ENCODE measurements at regions not wholly inside any gene's neighbourhood (a gene's known extent, or its start where the extent isn't known, plus 50 kb on each side); places are given as distances from the start of the nearest gene placed in this dataset.

GRCh38 chr17:70773258-70773657, 603.9 kb downstream of the KCNJ2 start:
- no peaks in the 10 kb centered on the region for H3K27me3 Mint-ChIP-seq
- H3K27ac ChIP-seq (ENCODE audit: low read depth, low read length) = no peak overlapping the region
- CTCF ChIA-PET = no interaction called here
- H3K36me3 ChIP-seq (ENCODE audit: insufficient read depth, low read length) = no peaks in the 10 kb centered on the region
- no peaks in the 10 kb centered on the region for H3K27me3 ChIP-seq (ENCODE audit: insufficient read depth, low read length, poor library complexity, severe bottlenecking)
- H3K9me3 ChIP-seq (ENCODE audit: low read length) = no peaks in the 10 kb centered on the region
- H3K4me3 ChIP-seq (ENCODE audit: low read length) = no peak overlapping the region
- no peaks in the 10 kb centered on the region for H3K4me1 Mint-ChIP-seq
- POLR2A ChIA-PET = no interaction called here
- H3K4me1 ChIP-seq (ENCODE audit: insufficient read depth, low read length) = no peaks in the 10 kb centered on the region
- H3K9me3 Mint-ChIP-seq = peaks cover 0 to 3% (median 1%) of the 10 kb centered on the region in 5 donors
- no peak overlapping the region for H3K27ac Mint-ChIP-seq
- H3K4me3 Mint-ChIP-seq = no peak overlapping the region
- no peaks in the 10 kb centered on the region for H3K36me3 Mint-ChIP-seq
- DNase-seq = no peak

GRCh38 chr17:70774339-70775117, 605.2 kb downstream of the KCNJ2 start:
- ChIA-PET POLR2A (no interaction called here), CTCF (no interaction called here)

GRCh38 chr17:70775679-70776078, 606.3 kb downstream of the KCNJ2 start:
- Histone ChIP-seq H3K4me3 (ENCODE audit: low read length) (no peak overlapping the region), H3K27ac (ENCODE audit: low read depth, low read length) (no peak overlapping the region), H3K36me3 (ENCODE audit: insufficient read depth, low read length) (no peaks in the 10 kb centered on the region), H3K27me3 (ENCODE audit: insufficient read depth, low read length, poor library complexity, severe bottlenecking) (no peaks in the 10 kb centered on the region), H3K9me3 (ENCODE audit: low read length) (no peaks in the 10 kb centered on the region), H3K4me1 (ENCODE audit: insufficient read depth, low read length) (no peaks in the 10 kb centered on the region)
- ChIA-PET POLR2A (no interaction called here), CTCF (no interaction called here)
- Mint-ChIP-seq H3K4me1 (no peaks in the 10 kb centered on the region), H3K27me3 (no peaks in the 10 kb centered on the region), H3K4me3 (no peak overlapping the region), H3K9me3 (peaks cover 0 to 10% (median 0%) of the 10 kb centered on the region in 5 donors), H3K27ac (no peak overlapping the region), H3K36me3 (no peaks in the 10 kb centered on the region)
- no peak for DNase-seq

More at GRCh38 chr17:70774339-70775117, 605.2 kb downstream of the KCNJ2 start:
- no peaks in the 10 kb centered on the region for H3K4me1 ChIP-seq (ENCODE audit: insufficient read depth, low read length)
- no peak for DNase-seq
- Mint-ChIP-seq H3K9me3 (peaks cover 0 to 5% (median 2%) of the 10 kb centered on the region in 5 donors), H3K4me1 (no peaks in the 10 kb centered on the region), H3K36me3 (no peaks in the 10 kb centered on the region), H3K27me3 (no peaks in the 10 kb centered on the region), H3K27ac (no peak overlapping the region), H3K4me3 (no peak overlapping the region)
- H3K4me3 ChIP-seq (ENCODE audit: low read length) = no peak overlapping the region
- no peaks in the 10 kb centered on the region for H3K9me3 ChIP-seq (ENCODE audit: low read length)
- no peak overlapping the region for H3K27ac ChIP-seq (ENCODE audit: low read depth, low read length)
- no peaks in the 10 kb centered on the region for H3K27me3 ChIP-seq (ENCODE audit: insufficient read depth, low read length, poor library complexity, severe bottlenecking)
- H3K36me3 ChIP-seq (ENCODE audit: insufficient read depth, low read length) = no peaks in the 10 kb centered on the region

- no peak overlapping the region for H3K27ac ChIP-seq (ENCODE audit: low read depth, low read length)
- DNase-seq = no peak
- H3K36me3 ChIP-seq (ENCODE audit: insufficient read depth, low read length) = no peaks in the 10 kb centered on the region
- no peak overlapping the region for H3K4me3 ChIP-seq (ENCODE audit: low read length)
- H3K9me3 Mint-ChIP-seq = peaks cover 0 to 10% (median 0%) of the 10 kb centered on the region in 5 donors
- no peaks in the 10 kb centered on the region for H3K36me3 Mint-ChIP-seq
- H3K27me3 ChIP-seq (ENCODE audit: insufficient read depth, low read length, poor library complexity, severe bottlenecking) = no peaks in the 10 kb centered on the region
- H3K4me1 Mint-ChIP-seq = no peaks in the 10 kb centered on the region
- H3K4me3 Mint-ChIP-seq = no peak overlapping the region
- ChIA-PET CTCF (no interaction called here), POLR2A (no interaction called here)
- H3K27ac Mint-ChIP-seq = no peak overlapping the region
- H3K9me3 ChIP-seq (ENCODE audit: low read length) = no peaks in the 10 kb centered on the region
- H3K27me3 Mint-ChIP-seq = no peaks in the 10 kb centered on the region
- H3K4me1 ChIP-seq (ENCODE audit: insufficient read depth, low read length) = no peaks in the 10 kb centered on the region
These were observed 607.1 kb downstream of the KCNJ2 start for GRCh38 chr17:70776441-70776840.

GRCh38 chr17:70780031-70780430, 610.7 kb downstream of the KCNJ2 start:
- no peaks in the 10 kb centered on the region for H3K9me3 ChIP-seq (ENCODE audit: low read length)
- no peaks in the 10 kb centered on the region for H3K27me3 ChIP-seq (ENCODE audit: insufficient read depth, low read length, poor library complexity, severe bottlenecking)
- Mint-ChIP-seq H3K4me1 (no peaks in the 10 kb centered on the region), H3K4me3 (no peak overlapping the region), H3K9me3 (peaks cover 0 to 14% (median 0%) of the 10 kb centered on the region in 5 donors), H3K27ac (no peak overlapping the region), H3K36me3 (no peaks in the 10 kb centered on the region), H3K27me3 (no peaks in the 10 kb centered on the region)
- ChIA-PET POLR2A (no interaction called here), CTCF (no interaction called here)
- H3K4me1 ChIP-seq (ENCODE audit: insufficient read depth, low read length) = no peaks in the 10 kb centered on the region
- H3K4me3 ChIP-seq (ENCODE audit: low read length) = no peak overlapping the region
- DNase-seq = no peak
- H3K27ac ChIP-seq (ENCODE audit: low read depth, low read length) = no peak overlapping the region
- H3K36me3 ChIP-seq (ENCODE audit: insufficient read depth, low read length) = no peaks in the 10 kb centered on the region

- no peaks in the 10 kb centered on the region for H3K36me3 ChIP-seq (ENCODE audit: insufficient read depth, low read length)
- Mint-ChIP-seq H3K27me3 (no peaks in the 10 kb centered on the region), H3K9me3 (peaks cover 0 to 11% (median 4%) of the 10 kb centered on the region in 5 donors), H3K27ac (no peak overlapping the region), H3K36me3 (no peaks in the 10 kb centered on the region), H3K4me1 (no peaks in the 10 kb centered on the region), H3K4me3 (no peak overlapping the region)
- DNase-seq = no peak
- no peak overlapping the region for H3K4me3 ChIP-seq (ENCODE audit: low read length)
- no peaks in the 10 kb centered on the region for H3K9me3 ChIP-seq (ENCODE audit: low read length)
- H3K27me3 ChIP-seq (ENCODE audit: insufficient read depth, low read length, poor library complexity, severe bottlenecking) = no peaks in the 10 kb centered on the region
- ChIA-PET CTCF (no interaction called here), POLR2A (no interaction called here)
- no peaks in the 10 kb centered on the region for H3K4me1 ChIP-seq (ENCODE audit: insufficient read depth, low read length)
- H3K27ac ChIP-seq (ENCODE audit: low read depth, low read length) = no peak overlapping the region
These were observed 616.7 kb downstream of the KCNJ2 start for GRCh38 chr17:70786081-70786480.

GRCh38 chr17:70787721-70788300, 618.5 kb downstream of the KCNJ2 start:
- Mint-ChIP-seq H3K27ac (no peak overlapping the region), H3K4me3 (no peak overlapping the region), H3K36me3 (no peaks in the 10 kb centered on the region), H3K27me3 (no peaks in the 10 kb centered on the region), H3K4me1 (no peaks in the 10 kb centered on the region), H3K9me3 (peaks cover 0 to 7% (median 5%) of the 10 kb centered on the region in 5 donors)
- no peak overlapping the region for H3K4me3 ChIP-seq (ENCODE audit: low read length)
- H3K27ac ChIP-seq (ENCODE audit: low read depth, low read length) = no peak overlapping the region
- POLR2A ChIA-PET = no interaction called here
- no peak for DNase-seq
- H3K9me3 ChIP-seq (ENCODE audit: low read length) = no peaks in the 10 kb centered on the region
- CTCF ChIA-PET = no interaction called here
- no peaks in the 10 kb centered on the region for H3K36me3 ChIP-seq (ENCODE audit: insufficient read depth, low read length)
- H3K4me1 ChIP-seq (ENCODE audit: insufficient read depth, low read length) = no peaks in the 10 kb centered on the region
- no peaks in the 10 kb centered on the region for H3K27me3 ChIP-seq (ENCODE audit: insufficient read depth, low read length, poor library complexity, severe bottlenecking)

- H3K9me3 Mint-ChIP-seq = peaks cover 0 to 7% (median 5%) of the 10 kb centered on the region in 5 donors
- Histone ChIP-seq H3K4me1 (ENCODE audit: insufficient read depth, low read length) (no peaks in the 10 kb centered on the region), H3K27ac (ENCODE audit: low read depth, low read length) (no peak overlapping the region), H3K4me3 (ENCODE audit: low read length) (no peak overlapping the region), H3K27me3 (ENCODE audit: insufficient read depth, low read length, poor library complexity, severe bottlenecking) (no peaks in the 10 kb centered on the region), H3K36me3 (ENCODE audit: insufficient read depth, low read length) (no peaks in the 10 kb centered on the region), H3K9me3 (ENCODE audit: low read length) (no peaks in the 10 kb centered on the region)
- H3K4me1 Mint-ChIP-seq = no peaks in the 10 kb centered on the region
- H3K27me3 Mint-ChIP-seq = no peaks in the 10 kb centered on the region
- ChIA-PET CTCF (no interaction called here), POLR2A (no interaction called here)
- DNase-seq = no peak
- no peak overlapping the region for H3K4me3 Mint-ChIP-seq
- no peak overlapping the region for H3K27ac Mint-ChIP-seq
- peaks cover 0 to 2% (median 0%) of the 10 kb centered on the region in 3 donors for H3K36me3 Mint-ChIP-seq
These were observed 622.6 kb downstream of the KCNJ2 start for GRCh38 chr17:70791748-70792443.

Measured in CD8-positive, alpha-beta memory T cell (primary cell).